ENCODE measurements at regions not wholly inside any gene's neighbourhood (a gene's known extent, or its start where the extent isn't known, plus 50 kb on each side); places are given as distances from the start of the nearest gene placed in this dataset.

- no peak for TF ChIP-seq CTCF (IDR thresholded peaks at IDR 0.05)
- no peak for TF ChIP-seq EZH2 (IDR thresholded peaks at IDR 0.05)
- no peak for TF ChIP-seq EZH2phosphoT487 (IDR thresholded peaks at IDR 0.05)
These were observed 606.4 kb downstream of the RNF144A start for GRCh38 chr2:7523481-7524120.
